Large intestine (tissue), 3 donors: ENCODE measurements at regions not wholly inside any gene's neighbourhood (a gene's known extent, or its start where the extent isn't known, plus 50 kb on each side); places are given as distances from the start of the nearest gene placed in this dataset.

ENCODE experiments used
- DNase-seq, 2 donors: peaks; one replicate each; pipeline versions ENCODE4 v3.0.0 to v3.0.0-alpha.2; 2013
- H3K27ac ChIP-seq: one replicate; pipeline ENCODE4 v1.5.1; 2013; ENCODE audit warnings: low read length
- H3K27me3 ChIP-seq: 2 replicates; pipeline ENCODE4 v1.6.1; 2013; ENCODE audit warnings: low read length; ENCODE audit not compliant: control insufficient read depth, insufficient read depth
- H3K36me3 ChIP-seq: 2 replicates; pipeline ENCODE4 v1.6.1; 2013; ENCODE audit warnings: low read length; ENCODE audit not compliant: control insufficient read depth, insufficient read depth
- H3K4me1 ChIP-seq: one replicate; pipeline ENCODE4 v1.6.1; 2013; ENCODE audit warnings: low read length; ENCODE audit not compliant: control insufficient read depth, insufficient read depth
- H3K4me3 ChIP-seq: one replicate; pipeline ENCODE4 v1.5.1; 2013; ENCODE audit warnings: low read length
- H3K9me3 ChIP-seq: one replicate; pipeline ENCODE4 v1.6.1; 2013; ENCODE audit warnings: mild to moderate bottlenecking, low read depth, low read length, moderate library complexity; ENCODE audit not compliant: control insufficient read depth
- WGBS: methylation state at CpG from one replicate; pipeline ENCODE4 v1.1.5; 2013; ENCODE audit warnings: low lambda C conversion rate; ENCODE audit not compliant: insufficient coverage; 5-methylcytosine and 5-hydroxymethylcytosine counted together

- Histone ChIP-seq H3K9me3 (no peaks in the 10 kb centered on the region), H3K27me3 (no peaks in the 10 kb centered on the region), H3K4me3 (no peak overlapping the region), H3K4me1 (no peaks in the 10 kb centered on the region), H3K27ac (no peak overlapping the region), H3K36me3 (no peaks in the 10 kb centered on the region)
- WGBS: 100% methylated on average over 2 of the region's 10 CpGs
- no peak for DNase-seq
Measured at GRCh38 chr4:24705016-24705753, 90.2 kb upstream of the SOD3 start.

- Histone ChIP-seq H3K4me3 (no peak overlapping the region), H3K27ac (no peak overlapping the region), H3K4me1 (no peaks in the 10 kb centered on the region), H3K36me3 (no peaks in the 10 kb centered on the region), H3K27me3 (no peaks in the 10 kb centered on the region), H3K9me3 (peaks cover 8% of the 10 kb centered on the region)
- 67% methylated on average over 2 of the region's 2 CpGs for WGBS
- DNase-seq: no peak
Measured at GRCh38 chr4:24713604-24714003, 81.8 kb upstream of the SOD3 start.

- peaks cover 4% of the 10 kb centered on the region for H3K9me3 ChIP-seq
Measured at GRCh38 chr4:24719615-24720014, 75.8 kb upstream of the SOD3 start.

GRCh38 chr4:24720436-24720835 lies 74.9 kb upstream of the SOD3 start:
- no peaks in the 10 kb centered on the region for H3K27me3 ChIP-seq
- no peak for DNase-seq
- no peaks in the 10 kb centered on the region for H3K36me3 ChIP-seq
- no peaks in the 10 kb centered on the region for H3K4me1 ChIP-seq
- peaks cover 4% of the 10 kb centered on the region for H3K9me3 ChIP-seq
- no CpG with 5 or more reads among the region's 1 CpG for WGBS
- no peak overlapping the region for H3K27ac ChIP-seq
- H3K4me3 ChIP-seq: no peak overlapping the region

More at GRCh38 chr4:24719615-24720014, 75.8 kb upstream of the SOD3 start:
- no peak overlapping the region for H3K27ac ChIP-seq
- no peaks in the 10 kb centered on the region for H3K4me1 ChIP-seq
- H3K4me3 ChIP-seq: no peak overlapping the region
- H3K36me3 ChIP-seq: no peaks in the 10 kb centered on the region
- DNase-seq: no peak
- H3K27me3 ChIP-seq: no peaks in the 10 kb centered on the region
- no CpG with 5 or more reads among the region's 5 CpGs for WGBS

- H3K27me3 ChIP-seq: no peaks in the 10 kb centered on the region
- H3K4me1 ChIP-seq: no peaks in the 10 kb centered on the region
- no peak overlapping the region for H3K4me3 ChIP-seq
- H3K27ac ChIP-seq: no peak overlapping the region
- no CpG with 5 or more reads among the region's 2 CpGs for WGBS
- H3K9me3 ChIP-seq: peaks cover 4% of the 10 kb centered on the region
- no peak for DNase-seq
- no peaks in the 10 kb centered on the region for H3K36me3 ChIP-seq
Measured at GRCh38 chr4:24720979-24721378, 74.4 kb upstream of the SOD3 start.

GRCh38 chr4:24722026-24722568 lies 73.3 kb upstream of the SOD3 start:
- Histone ChIP-seq H3K27ac (no peak overlapping the region), H3K36me3 (no peaks in the 10 kb centered on the region), H3K4me1 (no peaks in the 10 kb centered on the region), H3K27me3 (no peaks in the 10 kb centered on the region), H3K4me3 (no peak overlapping the region), H3K9me3 (no peaks in the 10 kb centered on the region)
- no peak for DNase-seq
- no CpG with 5 or more reads among the region's 4 CpGs for WGBS

GRCh38 chr4:24727390-24728224 lies 67.8 kb upstream of the SOD3 start:
- no peaks in the 10 kb centered on the region for H3K9me3 ChIP-seq
- H3K27ac ChIP-seq: no peak overlapping the region
- H3K36me3 ChIP-seq: no peaks in the 10 kb centered on the region
- peaks cover 6% of the 10 kb centered on the region for H3K27me3 ChIP-seq
- H3K4me1 ChIP-seq: no peaks in the 10 kb centered on the region
- H3K4me3 ChIP-seq: no peak overlapping the region
- WGBS: no CpG with 5 or more reads among the region's 13 CpGs
- no peak for DNase-seq

- Histone ChIP-seq H3K9me3 (no peaks in the 10 kb centered on the region), H3K4me3 (no peak overlapping the region), H3K4me1 (no peaks in the 10 kb centered on the region), H3K36me3 (no peaks in the 10 kb centered on the region), H3K27me3 (peaks cover 6% of the 10 kb centered on the region), H3K27ac (no peak overlapping the region)
- 81% methylated on average over 3 of the region's 6 CpGs for WGBS
- no peak for DNase-seq
Measured at GRCh38 chr4:24729119-24729730, 66.1 kb upstream of the SOD3 start.

- Histone ChIP-seq H3K36me3 (no peaks in the 10 kb centered on the region), H3K4me3 (no peak overlapping the region), H3K27me3 (peaks cover 6% of the 10 kb centered on the region), H3K9me3 (no peaks in the 10 kb centered on the region), H3K4me1 (no peaks in the 10 kb centered on the region), H3K27ac (no peak overlapping the region)
- no CpG with 5 or more reads among the region's 16 CpGs for WGBS
- DNase-seq: no peak
Measured at GRCh38 chr4:24730256-24731001, 64.9 kb upstream of the SOD3 start.

GRCh38 chr4:24731448-24731847 lies 63.9 kb upstream of the SOD3 start:
- Histone ChIP-seq H3K36me3 (no peaks in the 10 kb centered on the region), H3K9me3 (no peaks in the 10 kb centered on the region), H3K4me3 (no peak overlapping the region), H3K27ac (no peak overlapping the region), H3K27me3 (peaks cover 6% of the 10 kb centered on the region), H3K4me1 (no peaks in the 10 kb centered on the region)
- no peak for DNase-seq
- WGBS: 60% methylated on average over 2 of the region's 2 CpGs
